HG03159 (cell line): ENCODE measurements at regions not wholly inside any gene's neighbourhood (a gene's known extent, or its start where the extent isn't known, plus 50 kb on each side); places are given as distances from the start of the nearest gene placed in this dataset.

Source experiments
- ATAC-seq: cut with Tn5 transposase; IDR thresholded peaks from one replicate; pipeline ENCODE4 v1.9.1; 2021; ENCODE audit warnings: mild to moderate bottlenecking, moderate library complexity; ENCODE audit not compliant: unreplicated experiment

GRCh38 chr22:49452362-49452946 lies 375.2 kb downstream of the BRD1 start:
- no peak for ATAC-seq

- no peak for ATAC-seq
Measured at GRCh38 chr22:49451070-49451840, 376.4 kb downstream of the BRD1 start.

- no peak for ATAC-seq
Measured at GRCh38 chr22:49450498-49450897, 377.2 kb downstream of the BRD1 start.

- no peak for ATAC-seq
Measured at GRCh38 chr22:49449811-49450446, 377.7 kb downstream of the BRD1 start.

- ATAC-seq, result no peak
Measured at GRCh38 chr22:49449377-49449776, 378.3 kb downstream of the BRD1 start.

GRCh38 chr22:49448526-49448925 lies 379.1 kb downstream of the BRD1 start:
- ATAC-seq, result no peak

- no peak for ATAC-seq
Measured at GRCh38 chr22:49447837-49448236, 379.8 kb downstream of the BRD1 start.

- no peak for ATAC-seq
Measured at GRCh38 chr22:49446759-49447710, 380.6 kb downstream of the BRD1 start.

GRCh38 chr22:49446145-49446758 lies 381.4 kb downstream of the BRD1 start:
- no peak for ATAC-seq

- ATAC-seq, result no peak
Measured at GRCh38 chr22:49444781-49445180, 382.9 kb downstream of the BRD1 start.

GRCh38 chr22:49440931-49441330 lies 386.7 kb downstream of the BRD1 start:
- no peak for ATAC-seq

GRCh38 chr22:49439373-49439772 lies 388.3 kb downstream of the BRD1 start:
- no peak for ATAC-seq

GRCh38 chr22:49437956-49438355 lies 389.7 kb downstream of the BRD1 start:
- ATAC-seq, result no peak

- ATAC-seq, result no peak
Measured at GRCh38 chr22:49437356-49437755, 390.3 kb downstream of the BRD1 start.

GRCh38 chr22:49436056-49436455 lies 391.6 kb downstream of the BRD1 start:
- no peak for ATAC-seq

- no peak for ATAC-seq
Measured at GRCh38 chr22:49435596-49435995, 392.1 kb downstream of the BRD1 start.

- ATAC-seq, result no peak
Measured at GRCh38 chr22:49433717-49434611, 393.7 kb downstream of the BRD1 start.

GRCh38 chr22:49432897-49433443 lies 394.7 kb downstream of the BRD1 start:
- ATAC-seq, result no peak

GRCh38 chr22:49432211-49432896 lies 395.3 kb downstream of the BRD1 start:
- ATAC-seq, result no peak
